NCI-H2081 treated with DMSO at 0.1 percent for 48 hours (cell line): ENCODE measurements at regions not wholly inside any gene's neighbourhood (a gene's known extent, or its start where the extent isn't known, plus 50 kb on each side); places are given as distances from the start of the nearest gene placed in this dataset.

Experiments
- DNase-seq: peaks from one replicate; lab custom pipeline; 2025; lab: John Stamatoyannopoulos, UW

DNA sequence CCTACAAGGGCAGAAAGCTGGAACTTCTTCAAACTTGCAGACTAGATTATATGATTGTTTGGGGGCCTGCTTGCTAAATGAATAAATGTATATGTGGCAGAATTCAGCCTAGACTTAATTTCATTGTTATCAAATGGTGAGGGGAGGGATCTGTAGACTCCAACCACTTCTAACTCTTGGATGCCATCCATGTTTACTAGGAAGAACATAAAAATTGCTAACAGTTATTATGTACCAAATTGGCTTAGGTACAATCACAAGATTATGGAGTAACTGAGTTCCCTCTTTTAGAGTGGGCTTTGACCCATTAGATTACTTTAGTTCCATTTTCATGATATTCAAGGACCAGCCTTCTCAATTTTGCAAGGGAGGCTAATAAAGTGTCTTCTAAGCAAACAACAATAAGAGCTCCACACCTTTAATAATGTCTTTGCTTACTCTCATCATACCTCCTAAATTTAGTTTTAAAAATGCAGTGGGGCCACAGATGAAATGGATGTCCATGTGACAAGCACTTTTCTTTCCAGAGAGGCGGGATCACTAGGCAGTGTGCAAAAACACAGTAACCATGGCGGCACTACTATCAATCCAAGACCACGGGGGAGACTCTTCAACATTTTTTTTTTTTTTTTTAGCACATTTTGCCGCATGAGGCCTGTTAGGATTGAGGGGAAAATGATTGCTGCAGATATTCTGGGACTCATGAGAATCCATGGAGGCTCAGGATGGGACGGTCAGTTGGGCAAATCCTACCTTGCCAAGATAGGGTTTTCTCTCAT lies 217.6 kb upstream of the SPRED2 start:
- no peak for DNase-seq

DNA sequence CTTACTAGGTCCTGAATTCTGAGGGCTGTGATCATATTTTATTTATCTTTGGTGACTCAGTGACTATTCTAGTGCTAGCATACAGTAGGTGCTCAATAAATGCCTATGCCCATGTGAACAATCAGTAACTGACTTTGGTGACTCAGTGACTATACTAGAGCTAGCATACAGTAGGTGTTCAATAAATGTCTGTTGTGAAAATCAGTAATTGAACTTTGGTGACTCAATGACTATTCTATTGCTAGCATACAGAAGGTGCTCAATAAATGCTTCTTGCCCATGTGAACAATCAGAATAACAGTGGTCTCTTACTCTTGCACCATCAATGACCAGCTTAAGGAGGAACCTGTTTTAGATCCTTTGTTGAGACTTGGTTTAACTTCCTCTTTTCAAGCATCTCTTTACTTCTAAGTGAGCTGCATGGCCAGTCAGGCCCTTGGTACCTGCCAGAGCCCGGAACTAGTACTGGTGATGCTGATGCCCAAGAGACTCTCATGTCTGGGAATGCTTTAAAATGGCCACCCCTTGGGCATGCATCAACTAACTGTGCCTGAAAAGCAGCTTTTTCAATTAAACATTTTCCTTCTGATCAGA lies 214.9 kb upstream of the SPRED2 start:
- DNase-seq, result no peak

DNA sequence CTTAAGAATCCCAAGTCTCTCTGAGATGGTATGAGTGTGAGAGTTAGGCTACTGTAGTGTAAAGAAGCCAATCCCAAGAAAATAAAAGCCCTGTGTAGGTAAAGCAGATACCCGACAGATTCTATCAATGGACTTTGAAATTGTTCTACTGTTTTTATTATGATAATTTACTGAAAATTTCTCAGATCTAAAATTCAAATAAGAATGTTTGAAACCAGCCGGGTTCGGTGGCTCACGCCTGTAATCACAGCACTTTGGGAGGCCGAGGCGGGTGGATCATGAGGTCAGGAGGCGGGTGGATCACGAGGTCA lies 208.3 kb upstream of the SPRED2 start:
- no peak for DNase-seq

DNA sequence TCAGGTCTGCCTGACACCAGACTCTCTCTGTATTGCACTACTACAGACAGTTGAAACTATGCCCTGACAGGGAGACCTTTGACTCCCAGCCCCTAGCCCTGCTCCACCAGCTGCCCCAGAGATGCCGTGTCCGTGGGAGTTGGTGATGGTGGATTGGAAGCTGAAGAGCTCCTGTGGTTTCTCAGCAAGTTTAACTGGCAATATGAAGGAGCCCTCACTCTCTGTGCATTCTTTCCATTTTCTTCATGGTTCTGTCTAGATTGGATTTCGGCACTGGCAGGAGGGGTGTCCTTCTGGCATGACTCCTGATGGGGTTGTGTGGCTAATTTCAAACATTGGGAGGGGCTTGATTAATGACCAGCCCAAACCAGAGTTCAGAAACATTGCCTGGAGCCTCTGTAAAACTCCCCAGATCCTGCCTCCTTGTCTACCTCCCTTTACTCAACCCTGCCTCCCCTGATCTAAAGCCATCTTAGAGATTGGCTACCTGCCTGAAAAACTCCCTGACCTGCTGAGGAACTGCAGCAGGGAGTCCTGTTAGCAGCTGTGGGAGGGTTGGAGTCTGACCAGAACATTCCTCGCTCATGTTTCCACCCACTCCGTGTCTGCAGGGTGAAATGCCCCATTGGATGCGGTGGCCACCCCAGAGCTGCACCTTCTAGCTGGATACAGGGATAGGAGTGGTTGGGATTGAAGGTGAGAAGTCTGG lies 206.9 kb upstream of the SPRED2 start:
- no peak for DNase-seq

DNA sequence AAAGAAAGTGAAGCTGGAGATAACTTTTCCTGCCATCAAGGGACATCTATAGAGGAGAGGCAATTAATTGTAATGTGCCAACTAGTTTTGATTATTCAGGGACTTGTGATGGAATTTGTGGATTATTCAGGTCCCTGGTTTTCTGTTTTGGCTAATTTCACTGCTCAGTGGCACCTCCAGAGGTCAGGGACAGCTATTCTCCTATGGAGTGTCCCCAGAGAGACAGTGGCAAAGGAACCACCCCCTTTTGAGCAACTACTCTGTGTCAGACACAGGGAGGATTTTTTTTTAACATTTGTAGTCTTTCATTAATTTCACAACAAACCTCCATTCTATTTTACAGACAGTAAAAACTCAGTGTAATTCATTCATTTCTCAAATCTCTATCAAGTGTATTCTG lies 206.0 kb upstream of the SPRED2 start:
- no peak for DNase-seq

DNA sequence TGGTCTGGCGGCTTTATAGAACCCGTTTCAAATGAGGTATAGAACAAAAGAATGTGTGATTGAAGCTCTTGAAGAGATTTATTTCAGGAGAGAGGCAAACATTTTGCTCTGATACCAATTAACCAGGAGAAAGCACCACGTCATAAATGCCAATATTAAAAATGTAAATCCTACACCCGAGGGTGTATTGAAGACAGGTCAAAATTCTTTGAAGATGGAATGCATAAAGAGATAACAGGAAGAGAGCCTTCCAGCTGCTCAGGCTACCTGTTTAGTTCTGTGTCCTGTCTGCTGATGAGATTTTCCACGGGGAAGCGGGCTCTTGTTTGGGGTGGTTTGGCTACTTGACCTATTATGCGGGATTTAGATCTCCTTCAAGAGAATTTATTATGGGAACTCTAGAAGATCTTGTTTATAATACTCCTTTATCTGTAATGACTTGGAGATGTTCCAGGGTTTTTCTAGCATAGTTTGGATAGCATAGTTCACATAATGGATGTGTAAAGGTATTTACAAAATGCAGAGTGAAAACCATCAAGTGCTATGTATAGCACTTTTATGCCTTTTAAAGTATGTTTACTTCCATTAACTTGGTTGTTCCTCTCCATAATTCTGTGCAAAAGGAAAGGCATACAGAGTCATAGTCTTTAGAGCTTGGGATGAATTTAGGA lies 204.5 kb upstream of the SPRED2 start:
- DNase-seq, result no peak

DNA sequence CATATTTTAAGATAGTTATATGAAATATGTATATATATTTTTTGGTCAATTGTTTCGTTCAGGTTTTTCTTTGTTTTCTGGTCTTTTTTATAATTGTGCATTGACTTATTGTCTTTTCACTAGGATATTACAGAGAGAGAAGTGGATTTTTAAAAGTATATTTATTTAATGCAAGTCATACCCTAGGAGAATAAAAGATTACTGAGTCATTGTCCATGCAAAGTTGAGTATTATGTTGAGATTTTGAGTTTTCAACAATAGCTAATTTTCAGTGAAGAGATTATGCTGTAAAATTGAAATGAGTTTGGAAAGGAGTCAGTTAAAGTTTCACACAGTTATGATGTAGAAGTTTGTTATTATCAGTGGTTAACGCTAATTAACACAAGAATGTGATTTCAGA lies 203.6 kb upstream of the SPRED2 start:
- DNase-seq, result no peak

DNA sequence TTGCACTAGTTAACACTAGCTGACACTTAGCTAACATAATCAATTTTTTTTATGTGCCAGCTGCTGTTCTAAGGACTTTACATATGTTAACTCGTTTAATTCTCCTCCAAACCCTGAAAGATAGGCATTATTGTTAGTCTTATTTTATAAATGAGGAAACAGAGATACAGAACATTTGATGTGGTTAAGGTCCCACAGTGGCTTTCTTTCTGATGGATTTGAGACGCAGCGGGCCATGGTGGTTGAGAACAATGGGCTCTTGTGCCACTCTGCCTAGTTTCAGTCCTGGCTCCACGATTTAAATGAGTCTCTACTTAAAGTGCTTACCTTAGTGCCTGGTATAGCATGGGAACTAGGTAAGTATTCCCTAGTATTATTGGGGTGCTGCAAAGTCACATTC lies 201.9 kb upstream of the SPRED2 start:
- no peak for DNase-seq

DNA sequence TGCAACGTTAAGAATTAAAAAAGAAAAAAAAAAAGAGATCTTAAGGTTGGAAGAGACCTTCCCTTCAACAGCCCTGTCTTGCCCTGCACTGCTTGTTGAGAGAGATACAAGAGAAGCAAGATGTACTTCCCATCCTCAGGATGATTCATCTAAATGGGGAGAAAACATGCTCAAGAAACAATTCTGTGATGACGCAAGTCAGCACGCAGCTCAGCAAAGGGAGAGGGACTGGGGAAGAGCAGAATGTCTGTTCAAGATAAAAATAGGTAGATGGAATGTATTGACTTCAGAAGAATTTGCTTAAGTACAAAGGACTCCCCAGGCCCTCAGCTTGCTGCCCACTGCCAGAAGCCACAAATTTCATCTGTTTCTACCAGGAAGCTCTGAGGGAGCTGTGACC lies 198.2 kb upstream of the SPRED2 start:
- DNase-seq, result no peak

DNA sequence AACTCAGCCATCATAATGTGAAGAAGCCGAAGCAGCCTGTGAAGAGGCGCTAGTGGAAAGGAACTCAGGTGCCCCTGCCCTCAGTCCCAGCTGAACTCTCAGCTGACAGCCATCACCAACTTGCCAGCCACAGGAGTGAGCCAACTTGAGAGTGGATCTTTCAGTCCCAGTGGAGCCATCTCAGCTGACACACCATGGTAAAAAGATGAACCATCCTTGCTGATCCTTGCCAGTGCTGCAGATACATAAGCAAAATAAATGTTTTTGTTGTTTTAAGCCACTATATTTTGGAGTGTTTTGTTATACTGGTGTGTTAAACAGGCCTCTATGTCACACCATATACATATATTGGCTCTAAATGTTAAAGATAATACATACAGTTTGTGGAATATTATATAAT lies 195.8 kb upstream of the SPRED2 start:
- no peak for DNase-seq

DNA sequence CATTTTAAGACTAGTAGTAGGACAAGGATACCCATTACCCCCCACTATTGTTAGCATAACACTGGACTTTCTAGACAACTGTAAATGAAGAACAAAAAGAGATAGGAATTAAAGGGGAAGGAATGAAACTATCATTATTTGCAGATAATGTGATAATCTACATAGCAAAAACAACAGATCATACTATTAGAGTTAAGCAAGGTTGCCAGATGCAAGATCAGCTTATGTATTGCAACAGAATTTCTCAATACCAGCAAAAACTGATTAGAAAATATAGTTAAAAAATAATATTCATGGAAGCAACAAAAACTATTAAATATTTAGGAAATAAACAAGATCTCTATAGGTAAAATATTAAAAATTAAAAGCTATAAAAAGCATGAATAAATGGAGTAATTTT lies 194.4 kb upstream of the SPRED2 start:
- no peak for DNase-seq

DNA sequence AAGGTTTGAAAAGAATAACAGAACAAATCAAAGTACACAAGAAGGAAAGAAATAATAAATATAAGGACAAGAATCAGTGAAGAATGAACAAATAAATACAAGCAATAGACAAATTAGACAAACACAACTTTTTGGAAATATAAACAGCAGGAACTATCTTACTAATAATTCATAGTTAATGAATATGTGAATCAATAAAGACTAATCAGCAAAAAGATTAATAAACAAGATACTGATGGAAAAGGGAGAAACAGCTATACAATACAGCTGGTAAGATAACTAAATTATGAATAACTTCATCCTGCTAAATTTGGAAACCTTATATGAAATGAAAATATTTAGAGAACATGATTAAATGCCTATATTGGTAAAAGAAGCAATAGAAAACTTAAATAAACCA lies 193.6 kb upstream of the SPRED2 start:
- DNase-seq, result no peak

DNA sequence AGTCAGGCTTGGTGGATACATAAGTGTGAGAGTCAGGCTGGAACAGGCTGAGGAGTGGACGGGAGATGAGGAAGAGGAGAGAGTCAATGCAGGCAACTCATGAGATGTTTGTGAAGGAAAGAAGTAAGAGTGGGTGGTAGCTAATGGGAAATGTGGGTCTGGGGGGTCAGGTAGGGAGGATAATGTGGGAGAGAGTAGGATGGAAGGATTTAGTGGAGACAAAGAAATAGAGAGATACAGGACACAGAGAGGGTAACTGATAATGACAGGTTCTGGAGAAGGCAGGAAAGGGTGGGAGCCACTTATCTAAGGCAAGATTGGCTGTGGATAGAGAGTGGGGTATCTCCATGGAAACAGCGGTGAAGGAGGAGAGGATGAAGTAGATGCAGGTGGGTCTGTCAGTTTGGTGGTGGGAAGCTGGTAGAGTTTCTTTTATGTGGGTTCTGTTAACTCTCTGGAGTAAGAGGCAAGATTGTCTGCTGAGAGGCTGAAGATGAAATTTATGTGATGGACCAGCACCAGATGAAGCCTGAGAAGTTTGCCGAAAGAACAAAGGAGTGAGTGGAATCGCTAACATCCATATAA lies 190.6 kb upstream of the SPRED2 start:
- no peak for DNase-seq

DNA sequence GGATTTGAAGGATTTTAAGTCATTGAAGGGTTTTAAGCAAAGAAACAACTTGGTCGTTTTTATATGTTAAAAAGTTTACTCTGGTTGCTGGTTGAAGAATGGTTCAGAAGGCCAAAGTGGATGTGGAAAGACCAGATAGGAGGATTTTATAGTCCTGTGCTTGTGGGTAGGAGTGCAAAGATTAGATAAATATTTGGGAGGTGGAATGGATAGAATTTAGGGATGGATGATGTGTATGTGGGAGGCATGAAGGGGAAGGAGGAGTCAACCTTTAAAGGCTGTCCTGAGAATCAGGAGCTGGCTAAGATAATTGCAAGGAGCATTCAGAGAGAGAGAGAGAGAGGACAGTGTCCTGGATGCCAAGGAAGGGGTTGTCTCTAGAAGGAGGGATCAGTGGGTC lies 190.1 kb upstream of the SPRED2 start:
- no peak for DNase-seq

DNA sequence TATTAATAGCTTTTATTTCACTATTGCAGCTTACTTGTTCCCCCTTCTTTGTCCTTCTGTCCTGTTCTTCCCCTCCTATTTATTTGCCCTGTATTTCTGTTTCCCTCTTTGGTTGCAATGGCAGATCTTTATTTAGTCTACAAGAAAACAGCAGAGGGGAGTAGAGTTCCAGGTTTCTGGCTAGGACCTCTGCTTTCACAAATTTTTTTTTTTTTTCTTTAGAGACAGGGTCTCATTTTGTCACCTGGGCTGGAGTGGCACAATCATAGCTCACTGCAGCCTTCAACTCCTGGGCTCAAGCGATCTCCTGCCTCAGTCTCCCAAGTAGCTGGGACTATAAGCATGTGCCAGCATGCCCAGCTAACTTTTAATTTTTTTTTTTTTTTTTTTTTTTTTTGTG lies 188.1 kb upstream of the SPRED2 start:
- no peak for DNase-seq

DNA sequence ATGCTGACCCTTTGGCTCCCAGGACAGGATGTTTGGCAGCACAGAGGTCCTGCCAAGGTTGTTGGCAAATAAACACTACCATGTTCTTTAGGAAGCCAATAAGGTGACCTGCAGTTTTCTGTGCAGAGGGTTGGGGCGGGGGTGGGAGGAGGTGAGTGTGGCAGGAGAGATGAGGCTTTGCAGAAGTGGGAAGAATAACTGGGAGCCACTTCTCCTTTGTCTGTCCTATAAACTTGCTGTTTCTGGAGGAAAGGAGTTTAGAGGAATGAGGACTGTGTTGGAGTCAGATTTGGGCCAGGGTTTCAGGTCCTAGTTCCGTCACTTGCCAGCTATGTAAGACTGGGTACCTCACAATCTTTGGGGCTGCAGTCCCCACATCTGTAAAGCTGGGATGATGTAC lies 187.6 kb upstream of the SPRED2 start:
- no peak for DNase-seq

DNA sequence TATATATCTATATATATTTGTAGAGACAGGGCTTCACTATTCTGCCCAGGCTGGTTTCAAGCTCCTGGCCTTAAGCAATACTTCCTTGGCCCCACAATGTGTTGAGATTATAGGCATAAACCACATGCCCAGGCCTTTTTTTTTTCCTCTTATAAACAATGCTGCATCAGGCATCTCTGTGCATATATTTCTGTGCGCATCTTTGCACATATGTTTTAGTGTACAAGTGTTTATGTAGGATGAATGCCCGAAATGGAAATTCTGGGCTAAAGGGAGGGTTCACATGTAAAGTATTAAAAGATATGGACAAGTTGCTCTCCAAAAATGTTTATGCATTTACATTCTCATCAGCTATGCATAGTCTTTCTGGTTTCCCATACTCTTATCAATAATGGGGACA lies 183.2 kb upstream of the SPRED2 start:
- no peak for DNase-seq

DNA sequence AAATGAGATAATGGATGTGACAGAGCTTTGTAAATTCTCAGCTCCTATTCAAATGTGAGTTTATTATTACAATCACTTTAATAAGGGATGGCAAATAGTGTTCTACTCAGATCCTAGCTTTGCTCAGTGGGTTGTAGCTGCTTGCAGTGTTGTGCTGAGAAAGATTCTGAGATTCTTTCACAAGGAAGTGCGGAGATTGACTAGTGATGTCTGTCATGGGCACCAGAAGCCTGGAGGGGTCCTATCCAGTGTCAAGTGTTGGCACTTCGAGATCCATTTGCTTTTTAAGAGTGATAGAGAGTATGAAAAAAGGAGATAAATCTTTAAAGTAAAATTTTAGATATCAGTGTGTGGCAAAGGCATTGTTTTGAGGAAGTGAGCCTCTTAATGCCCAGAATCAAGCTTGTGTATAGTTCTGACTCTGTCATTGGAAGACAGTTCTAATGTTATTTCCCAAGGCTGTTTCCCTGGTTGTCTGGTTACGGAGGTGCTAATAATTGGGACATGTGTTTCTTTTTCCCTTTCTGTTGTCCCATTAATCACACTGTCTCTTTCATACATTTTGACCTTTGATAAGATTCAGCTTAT lies 181.7 kb upstream of the SPRED2 start:
- no peak for DNase-seq

DNA sequence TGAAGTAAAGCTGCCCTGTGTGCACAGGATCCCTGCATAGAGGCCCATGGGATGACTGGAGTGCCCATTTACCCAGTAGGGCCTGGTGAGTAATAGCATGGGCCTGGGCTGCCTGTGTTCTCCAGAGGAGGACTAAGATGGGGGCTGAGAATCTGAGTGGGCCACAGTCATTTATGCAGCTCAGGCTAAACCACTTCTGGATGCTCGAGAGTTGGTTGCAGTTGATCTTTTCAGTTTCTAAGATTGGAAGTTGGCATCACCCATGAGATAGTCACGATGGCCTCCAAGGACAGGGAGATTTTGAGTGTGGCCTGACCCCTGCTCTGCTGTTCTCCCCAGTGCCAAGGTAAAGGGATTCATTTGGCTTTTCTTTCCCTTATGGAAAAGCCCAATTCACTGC lies 179.1 kb upstream of the SPRED2 start:
- DNase-seq, result no peak

DNA sequence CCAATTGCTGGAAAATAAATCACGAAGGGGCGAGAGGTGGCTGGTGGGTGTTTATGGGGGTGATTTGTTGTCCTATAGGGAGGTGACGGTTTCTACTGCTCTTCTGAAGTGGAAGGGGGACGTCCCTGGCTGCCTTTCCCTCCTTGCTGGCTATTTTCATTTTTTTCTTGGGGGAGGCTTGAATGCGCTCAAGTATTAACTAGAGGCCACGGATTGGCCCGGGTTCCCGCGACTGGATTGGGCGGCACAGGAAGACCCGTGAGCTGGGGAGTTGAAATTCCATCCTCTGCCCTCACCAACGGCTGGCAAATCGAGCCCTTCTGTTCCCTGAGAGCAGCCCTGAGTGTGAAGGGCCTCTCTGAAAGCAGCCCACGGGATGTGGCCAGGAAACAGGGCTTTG lies 176.5 kb upstream of the SPRED2 start:
- DNase-seq, result no peak

DNA sequence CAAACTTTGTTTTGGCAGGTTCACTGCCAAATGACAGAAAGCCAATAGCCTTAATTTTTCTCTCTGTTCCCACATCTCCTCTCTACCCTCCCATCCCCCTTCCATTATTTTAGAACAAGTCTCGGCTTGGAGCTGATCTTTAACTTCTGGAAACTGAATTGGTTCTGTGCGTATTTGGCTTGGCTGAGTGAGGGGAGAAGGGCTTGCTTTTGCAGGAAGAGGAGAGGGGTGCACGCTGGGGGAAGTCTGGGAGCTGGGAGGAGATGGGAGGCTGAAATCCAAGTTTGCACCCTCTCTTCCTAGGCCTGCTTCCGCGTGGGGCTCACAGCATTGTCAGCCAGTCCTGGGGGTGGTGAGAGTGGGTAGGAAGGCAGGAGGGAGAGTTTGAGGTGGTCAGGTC lies 176.1 kb upstream of the SPRED2 start:
- DNase-seq, result no peak

DNA sequence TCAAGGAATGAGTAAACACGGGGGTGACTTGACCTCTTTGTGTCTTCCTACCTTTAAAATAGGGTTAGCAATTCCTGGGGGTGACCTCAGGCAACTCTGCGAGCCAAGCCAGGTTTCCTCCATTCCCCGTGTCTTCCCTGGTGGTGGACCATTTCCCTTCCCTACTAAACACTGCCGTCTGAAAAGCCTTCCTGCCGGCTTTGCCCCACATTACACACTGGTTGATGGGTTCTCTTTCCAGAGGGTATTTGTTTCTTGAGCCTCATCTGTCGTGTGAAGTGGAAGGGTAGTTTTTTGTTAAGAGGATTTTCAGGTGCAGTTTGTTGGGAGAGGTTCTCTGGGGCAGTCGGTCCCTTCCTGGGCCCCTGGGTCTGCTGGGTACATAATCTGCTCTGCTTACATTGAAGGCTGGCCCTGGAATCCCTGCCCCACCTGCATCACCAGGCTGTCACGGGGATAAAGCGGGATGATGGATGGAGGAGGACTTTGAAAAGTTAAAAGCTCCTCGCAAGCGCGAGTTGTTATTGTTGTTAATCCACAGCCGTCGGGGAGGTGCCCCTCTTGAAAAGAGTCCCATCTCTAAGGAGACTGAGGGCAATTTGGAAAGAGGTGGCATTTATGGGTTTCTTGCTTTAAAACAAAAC lies 175.4 kb upstream of the SPRED2 start:
- DNase-seq, result no peak
